GM18507 (cell line): ENCODE measurements at regions not wholly inside any gene's neighbourhood (a gene's known extent, or its start where the extent isn't known, plus 50 kb on each side); places are given as distances from the start of the nearest gene placed in this dataset.
"Not testable (repeated sequence)": the region's sequence is repeated elsewhere in the genome, so short reads cannot be mapped to it uniquely, and the experiment has no call there.

Experiments
- DNase-seq: peaks from one replicate; pipeline ENCODE4 v3.0.0; 2011; ENCODE audit warnings: low read depth; ENCODE audit not compliant: insufficient read length; ENCODE audit errors: extremely low spot score
- FAIRE-seq: peaks from 2 replicates; lab custom pipeline; 2011; peaks lifted over from hg19 to GRCh38; lab: Jason Lieb, UNC

DNA sequence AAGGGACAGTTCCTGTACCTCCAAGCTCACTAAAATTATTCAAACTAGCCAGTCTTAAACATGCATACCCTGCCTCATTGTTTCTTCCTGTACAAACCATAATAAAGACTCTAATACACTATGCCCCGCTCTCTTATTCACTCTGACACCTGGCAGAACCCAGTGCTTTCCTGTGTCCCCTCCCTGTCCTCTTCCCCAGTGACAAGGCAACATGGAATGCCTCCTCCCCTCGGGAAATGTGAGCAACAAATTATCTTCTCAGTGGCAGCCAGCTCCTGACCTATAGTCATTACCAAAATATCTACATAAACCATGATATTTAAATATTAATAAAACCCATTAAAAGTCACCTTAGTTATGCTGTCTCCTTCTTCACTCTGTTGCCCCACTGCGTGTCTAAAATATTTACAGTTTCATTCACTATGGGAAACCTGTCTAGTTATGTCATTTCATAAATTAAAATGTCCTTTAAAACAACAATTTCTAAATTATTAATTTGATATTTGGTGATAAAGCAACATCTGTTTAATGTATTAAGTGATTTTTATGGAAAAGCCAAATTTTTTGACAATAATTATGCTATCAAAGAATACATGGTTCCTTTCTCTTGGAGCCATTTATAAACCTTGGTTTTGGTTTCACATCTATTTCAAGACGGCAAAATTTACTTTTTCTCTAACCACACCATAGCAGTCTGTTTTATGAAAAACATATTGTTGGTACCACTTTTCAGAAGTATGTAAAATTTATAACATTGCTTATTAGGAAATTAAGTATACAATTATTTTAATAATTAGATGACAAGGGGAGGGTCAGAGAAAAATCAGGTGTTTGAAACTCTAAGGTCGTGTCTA lies 1355.2 kb downstream of the XPNPEP1 start:
- FAIRE-seq = no peak

DNA sequence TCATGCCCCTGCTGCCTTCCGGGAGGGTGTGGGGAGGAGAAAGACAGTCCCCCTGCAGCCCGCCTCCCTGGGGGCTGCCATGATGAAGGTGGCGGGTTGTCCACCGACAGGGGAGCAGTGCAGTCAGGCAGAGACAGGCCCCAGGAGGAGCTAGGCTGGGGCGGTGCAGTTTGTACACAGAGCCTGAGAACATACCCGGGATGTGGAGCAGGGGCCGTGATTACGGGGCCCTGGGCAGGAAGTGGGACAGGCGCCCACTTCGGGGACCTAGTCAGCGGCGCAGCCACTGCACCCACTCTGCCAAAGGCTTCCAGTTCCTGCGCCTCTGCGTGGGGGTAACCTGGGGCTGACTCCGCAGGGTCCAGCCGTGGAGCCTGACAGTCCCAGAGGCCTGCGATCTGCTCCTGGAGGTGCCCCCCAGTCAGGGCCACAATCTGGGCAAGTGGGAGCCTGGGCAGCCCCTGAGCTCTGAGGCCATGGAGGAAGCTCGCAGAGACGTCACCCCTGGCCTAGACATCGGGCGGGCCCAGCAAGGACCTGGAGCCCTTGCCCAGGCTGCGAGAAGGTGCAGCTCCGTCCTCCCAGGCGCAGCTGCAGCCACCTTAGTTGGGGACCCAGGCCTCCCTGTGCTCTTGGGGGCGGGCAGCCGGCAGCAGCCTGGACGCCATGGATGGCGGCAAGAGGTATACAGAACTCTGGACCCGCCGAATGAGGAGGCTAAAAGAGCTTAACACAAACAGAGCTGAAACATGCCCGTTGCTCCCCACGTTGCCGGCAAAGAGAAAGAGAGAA lies 1356.8 kb downstream of the XPNPEP1 start:
- no peak for DNase-seq
- no peak for FAIRE-seq

More for the DNA sequence above, 1355.2 kb downstream of the XPNPEP1 start:
- DNase-seq = no peak

DNA sequence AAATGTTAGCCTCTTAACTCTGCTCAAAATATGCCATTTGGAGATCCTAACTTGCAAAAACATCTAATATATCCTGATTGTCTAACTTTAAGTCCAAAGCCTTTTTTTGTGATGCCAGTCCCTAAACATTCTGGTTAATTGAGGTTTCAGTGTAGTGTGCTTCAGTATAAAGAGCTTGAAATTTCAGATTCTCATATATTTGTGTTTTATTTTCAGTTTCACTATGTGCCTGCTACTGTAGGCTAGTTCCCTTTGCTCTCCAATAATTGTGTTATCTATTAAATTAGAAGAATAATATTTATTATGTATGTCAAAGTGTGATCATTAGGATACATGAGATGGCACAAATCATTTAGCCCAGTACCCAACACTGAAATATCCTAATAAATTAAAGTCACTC lies 1361.2 kb downstream of the XPNPEP1 start:
- FAIRE-seq (no peak), DNase-seq (no peak)

DNA sequence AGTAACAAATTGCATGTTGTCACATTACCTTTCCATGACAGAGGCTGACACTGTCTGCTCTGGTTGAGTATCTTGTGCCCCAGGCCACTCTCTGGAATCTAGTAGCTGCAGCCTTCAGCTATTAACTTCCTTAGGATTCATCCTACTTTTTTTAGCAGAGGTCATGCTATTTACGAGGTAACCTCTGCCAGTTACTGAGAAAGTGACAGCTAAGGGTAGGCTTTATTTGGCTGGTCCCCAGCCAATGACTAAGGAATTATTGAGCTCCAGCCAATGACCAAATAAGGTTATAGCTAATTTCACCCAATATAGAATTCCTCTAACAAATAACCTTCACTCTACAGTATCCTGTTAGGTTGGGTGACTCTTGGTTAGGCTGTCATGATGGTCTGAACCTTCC lies 1361.7 kb downstream of the XPNPEP1 start:
- no peak for FAIRE-seq

DNA sequence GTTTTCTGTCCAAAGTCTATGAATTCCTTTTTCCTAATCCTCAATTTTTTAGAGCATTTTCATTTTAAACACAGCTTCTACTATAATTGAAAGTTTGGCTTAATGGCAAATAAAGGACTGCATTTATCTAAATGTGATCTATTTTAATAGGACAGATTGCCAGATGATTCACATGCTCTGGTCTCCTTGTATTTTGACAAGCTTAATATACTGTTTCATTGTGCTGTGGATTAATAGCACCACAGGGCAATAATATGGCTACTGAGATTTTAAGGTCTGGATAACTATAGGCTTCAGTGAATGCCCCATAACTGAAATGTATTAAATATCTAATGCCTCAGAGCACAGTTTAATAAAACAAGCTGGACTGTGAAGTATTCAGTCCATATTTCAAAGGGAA lies 1362.8 kb downstream of the XPNPEP1 start:
- FAIRE-seq (no peak), DNase-seq (no peak)

More for the DNA sequence above, 1361.7 kb downstream of the XPNPEP1 start:
- no peak for DNase-seq

DNA sequence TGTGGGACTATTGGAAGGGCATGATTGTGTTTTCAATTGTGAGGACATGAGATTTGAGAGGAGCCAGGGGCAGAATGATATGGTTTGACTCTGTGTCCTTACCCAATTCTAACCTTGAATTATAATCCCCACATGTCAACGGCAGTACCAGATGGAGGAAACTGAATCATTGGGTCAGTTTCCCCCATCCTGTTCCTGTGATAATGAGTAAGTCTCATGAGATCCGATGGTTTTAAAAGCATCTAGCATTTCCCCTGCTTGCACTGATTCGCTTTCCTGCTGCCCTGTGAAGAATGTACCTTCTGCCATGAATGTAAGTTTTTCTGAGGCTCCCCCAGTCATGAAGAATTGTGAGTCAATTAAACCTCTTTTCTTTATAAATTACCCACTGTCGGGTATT lies 1367.1 kb downstream of the XPNPEP1 start:
- DNase-seq = no peak
- FAIRE-seq = no peak

DNA sequence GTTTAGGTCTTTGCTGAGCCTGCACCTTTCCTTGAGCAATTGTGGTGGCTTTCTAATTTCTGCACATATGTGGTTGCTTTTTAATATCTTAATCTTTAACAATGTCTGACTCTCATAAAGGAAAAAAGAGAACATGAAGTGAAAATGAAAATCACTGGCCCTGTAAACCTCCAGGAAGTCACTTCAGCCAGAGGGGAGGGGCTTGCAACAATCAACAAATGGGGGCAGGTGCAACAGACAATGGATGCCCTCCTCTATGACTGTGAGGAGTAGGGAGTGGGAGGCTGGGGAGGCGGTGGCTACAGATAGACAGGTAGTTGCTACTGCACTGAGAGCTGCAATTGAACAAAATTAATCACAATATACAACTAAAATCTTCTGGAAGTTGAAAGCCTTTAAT lies 1377.4 kb downstream of the XPNPEP1 start:
- no peak for DNase-seq

DNA sequence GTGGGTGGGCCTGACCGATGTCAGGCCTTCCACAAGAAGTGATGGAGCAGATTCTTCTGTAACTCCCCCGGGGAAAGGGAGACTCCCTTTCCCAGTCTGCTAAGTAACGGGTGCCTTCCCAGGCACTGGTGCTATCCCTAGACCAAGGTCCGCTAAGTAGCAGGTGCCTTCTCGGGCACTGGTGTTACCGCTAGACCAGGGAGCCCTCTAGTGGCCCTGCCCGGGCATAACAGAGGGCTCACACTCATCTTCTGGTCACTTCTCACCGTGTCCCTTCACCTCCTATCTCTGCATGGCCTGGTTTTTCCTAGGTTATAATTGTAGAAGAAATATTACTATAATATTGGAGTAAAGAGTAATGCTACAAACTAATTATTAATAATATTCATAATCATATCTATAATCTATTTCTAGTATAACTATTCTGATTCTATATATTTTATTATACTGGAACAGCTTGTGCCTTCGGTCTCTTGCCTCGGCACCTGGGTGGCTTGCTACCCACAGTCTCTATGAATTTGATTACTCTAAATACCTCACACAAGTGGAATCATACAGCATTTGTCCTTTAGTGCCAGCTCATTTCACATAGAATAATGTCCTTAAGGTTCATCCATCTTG lies 1378.7 kb downstream of the XPNPEP1 start:
- FAIRE-seq (peak; percentile 85), DNase-seq (peak; percentile 4)

More for the DNA sequence above, 1377.4 kb downstream of the XPNPEP1 start:
- peak; percentile 72 for FAIRE-seq

DNA sequence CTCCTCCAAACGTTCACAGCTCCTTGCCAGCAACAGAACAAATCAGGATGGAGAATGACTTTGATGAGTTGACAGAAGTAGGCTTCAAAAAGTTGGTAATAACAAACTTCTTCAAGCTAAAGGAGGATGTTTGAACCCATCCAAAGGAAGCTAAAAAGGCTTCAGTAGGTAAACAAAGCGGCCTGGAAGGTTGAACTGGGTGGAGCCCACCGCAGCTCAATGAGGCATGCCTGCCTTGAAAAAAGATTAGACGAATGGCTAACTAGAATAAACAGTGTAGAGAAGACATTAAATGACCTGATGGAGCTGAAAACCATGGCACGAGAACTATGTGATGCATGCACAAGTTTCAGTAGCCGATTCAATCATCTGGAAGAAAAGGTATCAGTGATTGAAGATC lies 1369.0 kb upstream of the SORCS1 start:
- not testable (repeated sequence) for FAIRE-seq

DNA sequence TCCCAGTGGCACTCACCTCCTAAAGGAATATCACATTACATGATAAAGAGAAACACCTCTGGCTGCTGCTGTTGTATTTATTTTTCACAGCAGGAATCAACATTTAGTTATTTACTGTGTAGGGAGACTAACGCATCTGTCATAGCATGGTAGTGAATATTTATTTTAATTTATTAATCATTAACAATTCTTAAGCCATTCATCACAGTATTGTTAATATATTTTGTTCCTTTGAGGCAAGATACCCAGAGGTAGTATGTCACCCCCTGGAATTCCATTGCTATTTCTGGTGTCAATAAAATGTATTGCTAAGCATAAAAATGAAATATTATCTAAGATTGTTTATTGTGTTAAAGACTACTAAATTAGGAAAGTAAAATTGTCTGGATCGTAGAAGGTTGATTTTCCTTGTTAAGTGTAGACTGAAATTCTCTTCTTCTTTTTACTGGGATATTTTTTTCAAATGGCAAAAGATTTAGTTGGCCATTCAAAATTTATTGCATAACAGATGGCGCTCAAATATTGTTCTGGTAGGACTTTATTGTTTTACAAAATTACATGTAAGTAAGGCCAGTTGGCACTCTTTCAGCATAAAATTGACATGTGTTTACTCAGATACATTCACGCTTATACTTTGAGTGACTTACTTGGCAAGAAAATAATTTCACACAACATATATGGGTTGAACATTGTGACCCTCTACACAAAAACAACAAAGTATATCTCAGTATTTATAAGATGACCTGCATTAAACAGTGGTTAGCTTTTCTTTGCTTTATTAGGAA lies 1358.7 kb upstream of the SORCS1 start:
- FAIRE-seq (no peak), DNase-seq (no peak)

More for the DNA sequence above, 1369.0 kb upstream of the SORCS1 start:
- DNase-seq = not testable (repeated sequence)

DNA sequence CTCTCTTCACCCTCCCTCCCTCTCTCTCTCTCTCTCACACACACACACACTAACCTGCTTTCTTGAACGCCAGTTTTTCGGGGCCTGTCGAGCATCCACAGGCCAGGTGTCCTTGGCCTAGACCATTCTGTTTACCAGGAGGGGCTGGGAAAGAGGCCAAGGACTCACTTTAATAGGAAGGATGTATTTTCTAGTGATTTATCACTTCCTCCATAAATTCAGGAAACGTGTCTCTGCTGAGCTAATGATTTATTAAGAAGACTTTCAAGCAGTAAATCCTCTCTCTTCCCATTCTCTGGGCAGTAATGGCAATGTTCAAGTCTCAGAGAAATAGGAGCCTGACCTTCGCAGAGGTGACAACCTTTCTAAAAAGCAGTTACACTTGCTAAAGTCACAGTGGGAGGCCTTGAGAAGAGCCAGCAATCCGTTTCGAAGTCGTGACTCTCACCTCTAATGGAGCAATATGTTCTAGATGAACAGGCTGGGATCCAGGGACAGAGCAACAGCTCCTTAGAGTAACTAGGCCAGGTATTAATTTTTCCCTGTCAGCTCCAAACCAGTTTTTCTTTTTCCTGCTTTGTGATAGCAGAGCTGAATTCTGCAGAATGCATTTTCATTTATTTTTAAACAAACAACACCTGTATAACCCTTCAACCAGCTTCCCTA lies 1357.5 kb upstream of the SORCS1 start:
- DNase-seq = no peak
- FAIRE-seq = no peak

DNA sequence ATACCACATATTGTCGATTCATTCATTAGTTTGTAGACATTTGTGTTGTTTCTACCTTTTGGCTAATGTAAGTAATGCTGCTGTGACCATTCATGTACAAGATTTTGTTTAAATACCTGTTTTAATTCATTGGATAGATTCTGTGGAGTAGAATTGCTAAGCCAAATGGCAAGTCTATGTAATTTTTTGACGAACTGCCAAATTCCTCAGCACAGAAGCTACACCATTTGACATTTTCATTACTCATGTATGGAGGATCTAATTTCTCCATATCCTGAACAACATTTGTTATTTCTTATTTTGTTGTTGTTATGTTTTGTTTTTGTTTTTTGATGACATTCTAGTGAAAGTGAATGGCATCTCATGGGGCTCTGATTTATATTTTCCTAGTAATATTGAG lies 1351.3 kb upstream of the SORCS1 start:
- FAIRE-seq (no peak), DNase-seq (no peak)

DNA sequence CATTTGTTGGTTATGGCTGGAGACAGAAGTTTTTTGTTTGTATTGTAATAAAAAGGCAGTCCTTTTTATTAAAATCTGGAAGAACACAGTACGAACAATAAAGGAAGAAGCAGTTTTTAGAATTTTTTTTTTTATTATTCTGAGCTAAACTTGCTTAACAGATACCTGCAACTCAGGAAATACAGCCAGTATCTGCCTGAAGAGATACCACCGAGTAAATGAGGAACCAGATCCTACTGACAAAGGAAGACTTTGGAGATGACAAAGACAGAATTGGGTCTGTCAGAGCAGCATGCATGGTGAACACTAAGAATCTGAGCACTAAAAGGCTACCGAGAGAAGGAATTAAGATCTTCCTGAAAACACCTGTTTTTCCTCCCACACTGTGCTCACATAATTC lies 1335.9 kb upstream of the SORCS1 start:
- FAIRE-seq (no peak), DNase-seq (no peak)

DNA sequence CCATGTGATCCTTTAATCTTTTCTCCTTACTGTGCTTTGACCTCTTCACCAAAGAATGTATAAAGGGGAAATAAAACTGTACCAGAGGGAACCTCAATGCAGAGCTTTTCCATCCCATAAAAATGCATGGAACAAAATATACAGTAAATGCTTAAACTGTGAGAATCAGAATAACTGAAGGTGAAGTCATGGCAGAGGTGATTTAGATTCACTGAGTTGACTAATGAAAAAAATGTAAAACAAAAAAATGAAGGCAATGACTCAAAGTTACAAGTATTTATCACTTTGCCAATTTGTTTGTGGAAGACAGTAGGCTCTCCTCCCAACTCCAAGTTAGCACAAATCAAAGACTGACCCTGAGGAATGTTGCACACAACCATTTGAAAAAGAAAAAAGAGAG lies 1331.6 kb upstream of the SORCS1 start:
- FAIRE-seq (no peak), DNase-seq (no peak)

DNA sequence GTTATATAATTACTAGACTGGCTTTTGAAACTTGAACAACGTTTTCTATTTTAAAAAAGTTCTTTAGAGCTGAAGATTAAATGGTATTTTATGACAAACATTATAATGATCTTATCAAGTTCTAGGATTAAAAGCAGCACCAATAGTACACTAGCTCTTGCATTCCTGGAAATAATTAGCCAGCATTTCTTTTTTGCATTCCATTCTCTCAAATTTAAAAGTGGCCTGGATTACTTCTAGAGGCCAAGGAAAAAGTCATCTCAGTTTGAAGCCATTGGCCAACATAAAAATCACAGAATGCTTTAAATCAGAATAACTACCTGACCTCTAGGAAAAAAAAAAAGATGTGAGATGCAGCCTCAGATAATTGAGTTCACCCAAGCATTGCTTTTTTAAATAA lies 1326.4 kb upstream of the SORCS1 start:
- DNase-seq (no peak), FAIRE-seq (no peak)

DNA sequence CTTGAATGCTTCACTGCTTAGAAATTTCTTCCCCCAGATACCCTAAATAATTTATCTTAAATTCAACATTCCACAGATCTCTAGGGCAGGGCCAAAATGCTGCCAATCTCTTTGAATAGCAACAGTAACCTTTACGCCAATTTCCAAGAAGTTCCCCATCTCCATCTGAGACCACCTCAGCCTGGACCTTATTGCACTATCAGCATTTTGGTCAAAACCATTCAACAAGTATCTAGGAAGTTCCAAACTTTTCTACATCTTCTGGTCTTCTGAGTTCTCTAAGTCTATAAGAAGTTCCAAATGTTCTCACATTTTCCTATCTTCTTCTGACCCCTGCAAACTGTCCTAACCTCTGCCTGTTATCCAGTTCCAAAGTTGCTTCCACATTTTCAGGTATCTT lies 1306.9 kb upstream of the SORCS1 start:
- DNase-seq = no peak
- FAIRE-seq = no peak

DNA sequence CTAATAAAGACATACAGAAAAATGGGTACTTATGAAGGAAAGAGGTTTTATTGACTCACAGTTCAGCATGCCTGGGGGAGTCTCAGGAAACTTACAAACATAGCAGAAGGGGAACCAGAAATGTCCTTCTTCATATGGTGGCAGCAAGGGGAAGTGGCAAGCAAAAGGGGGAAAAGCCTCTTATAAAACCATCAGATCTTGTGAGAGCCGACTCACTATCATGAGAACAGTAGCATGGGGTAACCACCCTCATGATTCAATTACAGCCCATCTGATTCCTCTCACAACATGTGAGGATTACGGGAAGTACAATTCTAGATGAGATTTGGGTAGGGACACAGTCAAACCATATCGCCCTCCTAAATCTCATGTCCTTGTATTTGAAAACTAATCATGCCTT lies 1305.4 kb upstream of the SORCS1 start:
- DNase-seq = no peak
- FAIRE-seq = no peak

DNA sequence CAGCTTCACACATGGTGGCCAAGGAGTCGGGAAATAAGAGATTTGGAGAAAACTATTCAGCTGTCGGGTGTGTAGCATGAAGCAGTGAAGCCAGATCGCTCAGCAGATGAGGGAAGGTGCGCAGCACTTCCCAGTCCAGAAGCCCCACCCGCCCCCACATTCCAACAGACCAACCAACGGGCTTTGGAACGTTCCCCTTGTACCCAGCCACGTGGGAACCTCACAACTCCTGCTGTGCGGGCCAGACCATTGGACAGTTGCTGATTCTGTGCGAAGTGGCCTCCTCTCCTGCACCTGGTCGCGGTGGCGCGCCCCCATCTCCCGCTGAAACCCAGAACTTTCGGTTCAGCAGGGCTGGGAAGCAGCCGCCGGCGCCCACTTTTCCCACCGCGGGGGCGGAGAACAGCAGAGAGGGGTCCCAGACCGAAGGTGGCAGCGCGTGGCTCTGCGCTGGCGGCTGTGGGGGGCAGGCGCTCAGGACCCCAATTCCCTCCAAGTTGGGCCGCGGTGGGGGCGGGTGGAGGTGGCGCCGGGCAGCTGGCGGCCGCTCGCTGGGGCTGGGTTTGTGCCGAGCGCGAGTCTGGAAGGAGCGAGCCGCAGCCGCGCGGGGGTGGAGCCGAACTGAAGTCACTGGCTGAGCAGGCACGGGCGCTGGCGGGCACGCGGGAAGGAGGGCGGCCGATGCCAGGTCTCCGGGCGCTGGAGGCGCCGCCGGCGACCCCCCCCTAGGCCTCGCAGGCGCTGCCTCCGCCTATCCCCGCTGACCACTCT lies 1301.5 kb upstream of the SORCS1 start:
- DNase-seq (no peak), FAIRE-seq (no peak)
